NCI-H82 (cell line): ENCODE measurements at regions not wholly inside any gene's neighbourhood (a gene's known extent, or its start where the extent isn't known, plus 50 kb on each side); places are given as distances from the start of the nearest gene placed in this dataset.

ENCODE experiments used
- DNase-seq: peaks from one replicate; lab custom pipeline; 2025; lab: John Stamatoyannopoulos, UW

DNA sequence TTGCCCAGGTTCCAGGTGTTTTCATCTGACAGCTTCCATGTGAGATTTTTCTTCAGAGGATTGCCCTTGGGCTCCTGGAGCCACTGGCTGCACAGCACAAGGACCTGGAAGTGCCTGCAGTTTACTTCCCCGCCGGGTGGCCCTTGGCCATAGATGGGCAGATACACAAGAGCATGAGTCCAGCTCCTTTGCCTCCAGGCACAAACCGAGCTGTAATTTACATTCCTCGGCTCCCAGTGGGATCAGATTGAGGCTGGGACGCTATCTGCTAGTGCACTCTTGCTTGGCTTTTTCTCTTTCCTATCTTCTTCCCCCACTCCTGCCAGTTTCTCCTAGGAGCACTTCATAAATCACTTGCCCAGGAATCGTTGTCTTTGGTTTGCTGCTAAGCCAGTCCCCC is 85.4 kb upstream of the RALY start:
- DNase-seq, result no peak

DNA sequence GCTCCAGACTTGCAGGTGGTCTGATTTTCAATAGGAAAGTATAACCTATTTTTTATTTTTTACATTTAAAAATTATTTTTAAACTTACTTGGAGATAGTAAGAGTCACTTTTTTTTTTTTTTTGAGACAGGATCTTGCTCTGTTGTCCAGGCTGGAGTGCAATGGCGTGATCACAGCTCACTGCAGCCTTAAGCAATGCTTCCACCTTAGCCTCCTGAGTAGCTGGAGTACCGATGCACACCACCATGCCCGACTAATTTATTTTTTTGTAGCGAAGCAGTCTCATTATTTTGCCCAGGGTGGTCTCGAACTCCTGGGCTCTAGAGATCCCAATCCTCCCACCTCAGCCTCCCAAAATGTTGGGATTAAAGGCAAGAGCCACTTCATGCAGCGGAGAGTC is 84.8 kb upstream of the RALY start:
- DNase-seq, result no peak

DNA sequence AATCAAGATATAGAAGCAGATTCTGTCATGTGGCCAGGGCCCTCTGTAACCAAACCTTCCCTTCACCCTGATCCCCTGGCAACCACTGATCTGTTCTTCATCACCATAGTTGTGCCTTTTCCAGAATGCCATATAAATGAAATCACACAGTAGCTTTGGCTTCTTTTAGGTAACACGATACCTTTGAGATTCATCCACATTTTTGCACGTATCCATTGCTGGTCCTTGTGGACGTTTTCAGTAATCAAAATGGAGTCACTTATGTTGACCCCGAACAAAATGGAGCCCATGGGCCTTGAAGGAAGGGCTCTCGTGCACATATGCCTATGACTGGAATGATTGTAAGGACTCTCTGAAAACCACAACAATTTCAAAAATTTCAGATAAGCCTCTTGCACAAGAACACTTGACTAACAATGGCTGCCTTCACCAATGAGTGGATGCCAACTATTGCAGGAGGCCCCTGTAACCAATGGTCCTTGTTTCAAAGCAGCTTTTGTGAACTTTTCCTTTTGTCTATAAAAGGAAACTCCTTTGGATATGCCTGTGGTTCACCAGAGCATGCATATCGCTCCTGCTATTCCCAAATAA is 84.3 kb upstream of the RALY start:
- DNase-seq, result no peak

DNA sequence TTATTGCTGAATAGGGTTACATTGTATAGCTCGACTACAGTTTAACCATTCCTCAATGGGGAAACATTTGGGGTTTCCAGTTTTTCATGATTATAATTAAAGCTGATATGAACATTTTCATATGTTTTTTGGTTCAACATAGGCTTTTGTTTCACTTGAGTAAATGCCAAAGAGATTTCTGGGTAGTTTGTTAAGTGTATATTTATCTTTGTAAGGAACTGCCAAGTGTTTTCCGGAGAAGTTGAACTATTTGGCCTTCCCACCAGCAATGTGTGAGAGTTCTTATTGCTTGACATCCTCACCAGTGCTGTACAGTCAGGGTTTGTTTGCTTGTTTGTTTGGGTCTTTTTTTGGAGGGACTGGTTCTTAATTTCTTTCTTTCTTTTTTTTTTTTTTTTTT is 83.7 kb upstream of the RALY start:
- no peak for DNase-seq

DNA sequence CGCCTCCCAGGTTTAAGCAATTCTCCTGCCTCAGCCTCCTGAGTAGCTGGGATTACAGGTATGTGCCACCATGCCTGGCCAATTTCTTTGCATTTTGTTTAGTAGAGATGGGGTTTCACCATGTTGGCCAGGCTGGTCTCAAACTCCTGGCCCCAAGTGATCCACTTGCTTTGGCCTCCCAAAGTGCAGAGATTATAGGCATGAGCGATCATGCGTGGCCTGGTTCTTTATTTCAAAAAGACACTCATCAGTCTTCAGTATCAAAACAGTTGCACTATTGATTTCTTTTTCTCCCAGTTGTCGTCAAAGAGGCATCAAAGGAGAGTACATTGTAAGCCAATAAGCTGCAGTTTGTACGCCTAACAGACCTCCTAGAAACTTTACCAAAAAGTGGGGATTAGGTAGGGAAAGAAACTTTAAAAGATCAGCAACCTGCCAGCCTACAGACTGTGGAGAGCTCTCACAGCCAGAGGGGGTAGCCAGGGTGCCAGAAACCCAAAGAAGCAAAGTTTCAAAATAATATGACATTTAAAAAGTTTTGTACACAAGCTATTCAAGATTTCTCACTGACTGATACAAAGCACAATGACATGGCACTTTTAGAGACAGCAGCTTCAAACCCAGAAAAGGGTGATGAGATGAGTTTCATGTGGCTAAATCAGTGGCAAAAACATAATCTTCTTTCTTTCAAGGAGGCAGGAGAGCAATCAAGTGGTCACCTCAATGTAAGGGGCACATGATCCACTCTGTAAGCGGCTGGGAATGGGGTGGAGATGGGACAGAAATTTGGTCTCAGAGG is 83.0 kb upstream of the RALY start:
- DNase-seq, result no peak

DNA sequence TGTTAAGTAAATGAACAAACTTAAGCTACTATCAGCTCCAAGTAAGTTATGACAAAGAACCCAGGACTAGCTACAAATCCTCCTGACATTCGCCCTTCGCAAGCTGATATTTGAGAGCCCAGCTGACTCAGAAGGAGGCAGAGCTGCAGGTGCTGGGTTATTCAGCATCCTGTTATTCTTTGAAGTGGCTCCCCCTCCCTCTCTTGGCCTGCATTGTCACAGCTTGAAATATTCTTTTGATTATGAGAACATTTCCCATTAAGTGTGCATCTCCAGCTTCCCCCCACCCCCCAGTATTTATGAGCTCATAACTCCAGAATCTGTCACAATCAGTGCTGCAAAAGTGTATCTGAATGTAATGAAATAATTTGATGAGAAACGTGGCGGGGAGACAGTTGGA is 78.8 kb upstream of the RALY start:
- DNase-seq, result no peak

DNA sequence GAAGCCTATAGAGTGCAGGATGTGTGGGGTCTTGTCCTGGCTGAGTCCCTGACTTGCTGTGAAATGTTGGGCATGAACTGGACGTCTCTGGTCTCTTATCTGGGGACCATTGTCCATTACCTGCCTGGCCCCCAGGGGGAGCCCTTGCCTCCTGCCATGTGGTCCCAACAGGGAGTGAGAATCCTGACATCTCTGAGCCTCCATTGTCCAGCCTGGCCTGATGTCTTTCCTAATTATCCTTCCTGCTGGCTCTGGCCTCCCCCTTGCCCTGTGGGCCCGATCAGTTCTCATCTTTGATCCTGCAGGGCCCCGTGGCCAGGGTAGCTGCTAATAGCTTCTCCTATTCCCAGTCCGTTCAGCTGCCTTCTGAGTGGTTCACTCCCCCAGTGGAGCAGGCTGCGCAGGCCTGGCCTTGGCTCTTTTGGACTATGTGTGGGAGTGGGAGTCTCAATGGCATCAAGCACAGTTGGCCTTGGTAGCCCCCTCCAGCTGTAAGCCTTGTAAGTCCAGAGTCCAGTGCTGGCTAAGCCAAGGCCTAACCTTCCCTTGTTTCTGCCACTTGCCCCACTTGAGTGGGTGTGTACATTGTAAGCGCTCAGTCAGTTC is 77.9 kb upstream of the RALY start:
- DNase-seq, result peak; percentile 70

DNA sequence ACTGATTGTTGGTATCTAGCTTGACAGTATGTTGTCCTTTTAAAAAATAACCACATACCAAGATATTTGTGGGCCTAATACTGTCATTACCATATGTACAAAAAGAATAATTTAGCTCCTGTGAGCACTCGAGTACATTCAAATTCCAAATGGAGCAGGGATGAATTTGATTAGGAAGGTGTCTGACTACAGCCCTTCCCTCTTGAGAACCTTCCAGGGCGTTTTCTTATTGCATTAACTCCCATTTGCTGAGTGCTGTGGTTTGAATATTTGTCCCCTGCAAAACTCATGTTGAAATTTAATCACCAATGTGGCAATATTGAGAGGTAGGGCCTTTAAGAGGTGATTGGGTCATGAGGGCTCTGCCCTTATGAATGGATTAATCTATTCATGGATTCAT is 76.9 kb upstream of the RALY start:
- no peak for DNase-seq

DNA sequence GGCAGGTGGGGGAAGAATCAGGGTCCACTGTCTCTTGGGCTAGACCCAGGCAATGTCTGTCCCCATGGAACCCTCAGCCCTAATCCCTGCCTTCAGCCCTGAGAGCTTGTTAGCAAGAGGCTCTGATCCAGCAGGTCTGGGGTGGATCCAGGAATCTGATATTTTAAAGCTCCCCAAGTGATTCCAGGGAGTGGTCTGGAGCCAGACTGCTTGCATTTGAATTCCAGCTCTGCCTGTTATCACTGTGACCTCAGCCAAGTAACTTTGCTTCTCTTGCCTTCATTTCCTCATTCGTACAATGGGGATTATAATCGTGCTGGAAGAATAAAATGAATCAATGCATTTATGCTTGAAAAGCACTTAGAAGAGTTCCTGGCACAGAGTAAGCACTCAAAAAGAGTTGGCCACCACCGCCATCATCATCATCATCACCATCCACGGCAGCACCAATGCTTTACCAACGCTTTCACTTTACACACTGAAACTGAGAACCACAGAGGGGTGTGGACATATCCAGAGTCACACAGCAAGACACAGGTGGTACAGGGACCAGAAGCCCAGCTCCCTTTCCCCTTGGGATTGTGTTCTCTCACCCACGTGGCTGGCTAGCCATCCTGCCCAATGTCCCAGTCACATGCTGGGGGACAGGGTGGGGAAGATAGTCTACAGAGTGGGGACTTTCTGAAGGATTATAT is 75.7 kb upstream of the RALY start:
- DNase-seq, result peak; percentile 24

DNA sequence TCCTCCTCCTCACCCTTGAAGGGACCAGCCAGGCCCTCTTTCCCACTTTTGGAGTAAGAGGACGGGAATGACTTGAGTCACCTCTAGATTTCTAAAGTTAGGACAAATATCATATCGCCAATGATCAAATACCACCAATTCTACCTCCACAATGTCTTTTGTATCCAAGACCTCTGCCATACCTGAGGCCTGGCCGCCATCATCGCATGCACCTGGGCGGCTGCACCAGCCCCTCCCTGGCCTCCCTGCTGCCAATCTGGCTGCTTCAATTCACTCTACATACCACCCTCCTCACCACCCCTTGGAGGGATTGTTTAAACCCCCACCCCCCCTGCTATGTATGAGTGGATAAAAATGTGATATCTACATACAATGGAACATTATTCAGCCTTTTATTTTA is 75.0 kb upstream of the RALY start:
- no peak for DNase-seq

DNA sequence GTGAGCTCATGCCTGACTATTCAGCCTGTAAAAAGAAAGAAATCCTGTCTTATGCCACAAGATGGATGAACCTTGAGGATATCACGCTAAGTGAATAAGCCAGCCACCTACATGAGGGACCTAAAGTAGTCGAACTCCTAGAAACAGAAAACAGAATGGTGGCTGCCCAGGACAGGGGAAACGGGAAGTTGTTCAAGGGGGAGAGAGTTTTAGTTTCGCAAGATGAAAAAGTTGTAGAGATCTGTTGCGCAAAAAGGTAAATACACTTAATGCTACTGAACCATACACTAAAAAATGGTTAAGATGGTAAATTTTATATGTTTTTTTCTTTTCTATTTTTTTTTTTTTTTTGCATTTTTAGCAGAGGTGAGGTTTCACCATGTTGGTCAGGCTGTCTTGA is 74.1 kb upstream of the RALY start:
- no peak for DNase-seq

DNA sequence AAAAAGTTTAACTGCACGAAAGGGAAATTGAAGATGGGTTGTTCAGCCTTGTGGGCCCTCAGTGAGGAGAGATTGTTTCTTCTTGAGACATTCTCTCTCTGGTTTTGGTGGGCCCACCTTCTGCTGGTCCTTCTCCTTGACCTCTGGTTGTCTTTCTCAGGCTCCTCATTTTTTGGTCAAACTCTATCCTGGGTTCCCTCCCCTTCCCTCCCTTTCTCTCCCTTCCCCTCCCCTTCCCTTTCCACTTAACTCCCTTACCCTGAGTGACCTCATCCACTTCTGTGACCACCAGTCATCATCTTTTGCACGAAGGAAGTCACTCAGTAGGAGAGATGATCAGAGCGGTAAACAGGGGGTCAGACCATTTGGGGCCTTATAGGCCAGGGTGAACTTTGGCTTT is 71.5 kb upstream of the RALY start:
- no peak for DNase-seq

DNA sequence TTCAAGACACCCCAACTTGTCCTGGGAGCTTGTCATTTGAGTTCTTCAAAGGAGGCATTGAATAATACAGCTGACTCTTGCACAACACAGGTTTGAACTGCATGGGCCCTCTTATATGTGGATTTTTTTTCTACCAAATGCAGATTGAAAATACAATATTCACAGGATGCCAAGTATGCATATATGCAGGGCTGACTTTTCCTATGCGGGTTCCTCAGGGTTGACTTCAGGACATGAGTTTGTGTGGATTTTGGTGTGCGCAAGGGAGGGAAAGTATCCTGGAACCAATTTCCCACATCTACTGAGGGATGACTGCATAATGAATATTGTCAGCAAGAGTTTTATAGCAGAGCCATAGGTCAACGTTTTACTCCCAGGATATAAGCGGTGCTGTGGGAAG is 70.0 kb upstream of the RALY start:
- no peak for DNase-seq

DNA sequence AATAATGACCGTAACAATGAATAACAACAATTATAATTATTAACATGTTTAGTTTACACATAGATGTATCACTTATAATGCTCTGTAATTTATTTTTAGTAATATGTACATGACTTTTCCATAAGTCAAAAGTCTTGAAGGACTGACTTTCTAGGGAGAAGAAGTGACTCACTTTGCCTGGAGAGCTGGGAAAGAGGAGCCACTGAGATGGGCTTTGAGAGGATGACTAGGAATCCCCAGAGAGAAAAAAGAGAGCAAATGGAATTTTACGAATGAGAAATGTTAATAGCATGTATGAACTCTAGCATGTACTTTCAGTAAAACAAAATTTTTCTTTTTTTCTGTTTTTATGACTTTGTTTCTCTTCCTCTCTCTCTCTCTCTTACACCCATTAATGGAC is 67.8 kb upstream of the RALY start:
- DNase-seq, result no peak

DNA sequence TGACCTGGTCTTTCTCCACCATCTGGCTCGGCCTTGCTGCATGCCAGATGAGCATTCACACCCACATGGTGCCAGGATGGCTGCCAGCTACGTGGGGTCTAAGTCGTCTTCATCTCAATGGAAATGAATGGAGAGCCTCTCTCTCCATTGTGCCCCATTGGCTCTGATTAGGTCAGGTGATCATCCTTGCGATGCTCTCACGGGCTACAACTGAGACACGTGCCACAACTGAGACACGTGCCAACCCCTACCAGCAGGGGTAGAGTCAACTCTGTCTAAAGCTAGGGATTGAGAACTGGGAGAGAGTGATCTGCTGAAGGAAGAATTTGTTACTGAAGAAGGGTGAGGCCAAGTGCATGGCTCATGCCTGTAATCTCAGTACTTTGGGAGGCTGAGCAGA is 67.3 kb upstream of the RALY start:
- no peak for DNase-seq

DNA sequence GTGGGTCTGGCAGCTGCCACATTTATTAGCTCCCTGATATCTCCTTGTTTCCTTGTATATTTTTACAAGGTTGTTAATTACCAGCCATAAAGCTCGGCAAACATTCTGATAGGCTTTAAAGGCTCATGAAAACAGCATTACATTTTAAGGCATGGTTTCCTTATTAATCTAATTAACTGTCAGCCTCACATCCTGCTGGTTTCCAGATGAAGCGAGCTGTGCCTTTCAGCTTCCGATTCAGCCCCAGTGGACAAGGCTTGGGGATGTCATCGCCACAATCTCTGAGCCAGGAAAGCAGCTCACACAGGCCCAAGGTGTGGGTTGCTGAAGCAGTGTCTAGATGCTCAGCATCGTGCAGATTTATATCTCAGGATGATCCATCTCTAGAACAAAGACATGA is 66.0 kb upstream of the RALY start:
- DNase-seq, result peak; percentile 50

DNA sequence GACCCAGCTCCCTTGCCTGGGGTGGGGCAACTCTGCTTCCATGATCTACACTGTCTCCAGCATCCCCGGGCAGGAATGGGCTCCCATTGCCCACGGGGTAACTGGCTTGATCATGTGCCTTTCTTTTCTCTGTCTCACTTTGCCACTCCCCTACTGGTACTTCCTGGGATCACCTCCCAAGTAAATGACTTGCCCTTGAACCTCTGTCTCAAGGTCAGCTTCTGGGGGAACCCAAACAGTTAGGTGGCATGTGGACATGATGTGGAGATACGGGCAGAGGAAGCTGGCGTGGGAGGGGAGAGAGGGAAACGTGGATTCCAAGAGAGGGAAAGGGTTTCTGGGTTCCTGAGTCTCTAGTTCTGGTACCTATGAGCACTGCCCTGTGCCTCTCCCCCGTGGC is 63.8 kb upstream of the RALY start:
- DNase-seq, result no peak

DNA sequence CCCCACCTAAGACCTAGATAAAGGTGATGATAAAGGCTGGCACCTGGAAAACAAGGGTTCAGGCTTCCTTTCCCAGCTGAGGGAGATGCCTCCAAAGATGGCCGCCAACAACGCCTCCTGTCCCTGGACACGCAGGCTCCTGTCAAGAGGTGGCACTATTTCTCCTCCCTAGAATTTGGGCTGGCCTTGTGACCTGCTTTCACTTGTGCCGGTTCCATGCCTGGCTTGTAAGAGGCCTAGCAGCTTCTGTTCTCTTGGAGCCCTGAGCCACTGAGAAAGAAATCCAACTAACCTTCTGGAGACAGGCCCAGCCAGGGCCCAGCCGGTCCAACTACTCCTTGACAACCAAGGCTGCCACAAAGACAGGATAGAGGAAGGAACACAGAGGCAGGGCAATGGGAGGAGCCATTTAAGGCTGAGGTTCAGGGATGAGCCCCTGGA is 60.2 kb upstream of the RALY start:
- DNase-seq, result peak; percentile 79

DNA sequence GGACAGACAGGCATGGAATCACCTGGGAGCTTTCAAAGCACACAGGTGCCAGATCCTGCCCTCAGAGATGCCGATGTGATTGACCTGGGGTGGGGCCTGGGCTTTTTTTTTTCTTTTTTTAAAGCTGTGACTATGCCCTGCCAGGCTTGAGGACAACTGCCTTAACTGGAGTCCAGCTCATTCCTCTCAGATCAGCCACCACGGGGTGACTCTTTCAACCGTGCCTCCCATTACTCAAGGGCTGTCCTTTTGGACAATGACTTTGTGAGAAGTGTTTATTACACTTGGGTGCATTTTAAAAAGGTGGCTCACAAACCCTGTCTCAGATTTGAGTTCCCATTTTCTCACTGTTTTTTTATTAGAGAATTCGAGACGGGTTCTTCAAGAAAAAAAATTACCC is 57.1 kb upstream of the RALY start:
- DNase-seq, result no peak

DNA sequence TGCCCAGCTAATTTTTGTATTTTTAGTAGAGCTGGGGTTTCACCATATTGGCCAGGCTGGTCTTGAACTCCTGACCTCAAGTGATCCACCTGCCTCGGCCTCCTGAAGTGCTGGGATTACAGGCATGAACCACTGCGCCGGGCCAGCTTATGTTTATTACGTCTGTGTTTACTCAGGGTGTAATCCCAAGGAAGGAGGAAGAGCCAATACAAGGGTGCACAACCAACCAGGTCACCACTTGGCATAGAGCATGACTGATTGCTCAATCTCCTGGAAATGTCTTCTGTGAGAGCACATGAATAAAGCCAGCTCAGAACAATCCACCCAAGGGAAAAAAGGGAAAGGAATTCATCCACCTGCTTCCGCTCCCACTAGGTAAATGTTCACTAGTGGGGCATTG is 54.7 kb upstream of the RALY start:
- DNase-seq, result peak; percentile 20

DNA sequence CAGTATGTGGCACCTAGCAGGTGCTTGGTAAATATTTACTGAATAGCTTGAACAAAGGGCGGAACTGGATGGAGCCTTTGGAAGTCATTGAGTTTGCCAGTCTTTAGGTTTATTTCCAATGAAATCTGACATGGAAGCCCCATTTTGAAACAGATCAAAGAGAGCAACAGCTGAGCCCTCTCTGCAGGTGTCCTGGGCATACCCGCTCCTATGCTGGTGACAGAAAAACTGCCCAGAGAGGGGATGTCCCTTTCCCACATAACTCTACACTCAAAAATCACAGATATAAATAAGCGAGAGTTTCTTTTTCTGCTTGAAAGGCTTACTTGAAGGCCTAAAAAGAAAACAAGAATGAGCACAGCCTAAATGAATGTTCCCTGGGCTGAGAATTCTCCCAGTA is 53.0 kb upstream of the RALY start:
- no peak for DNase-seq
